HG02610 (cell line): ENCODE measurements at regions not wholly inside any gene's neighbourhood (a gene's known extent, or its start where the extent isn't known, plus 50 kb on each side); places are given as distances from the start of the nearest gene placed in this dataset.

Experiments
- ATAC-seq: cut with Tn5 transposase; IDR thresholded peaks from one replicate; pipeline ENCODE4 v1.9.1; 2021; ENCODE audit warnings: mild to moderate bottlenecking, moderate library complexity; ENCODE audit not compliant: unreplicated experiment

DNA sequence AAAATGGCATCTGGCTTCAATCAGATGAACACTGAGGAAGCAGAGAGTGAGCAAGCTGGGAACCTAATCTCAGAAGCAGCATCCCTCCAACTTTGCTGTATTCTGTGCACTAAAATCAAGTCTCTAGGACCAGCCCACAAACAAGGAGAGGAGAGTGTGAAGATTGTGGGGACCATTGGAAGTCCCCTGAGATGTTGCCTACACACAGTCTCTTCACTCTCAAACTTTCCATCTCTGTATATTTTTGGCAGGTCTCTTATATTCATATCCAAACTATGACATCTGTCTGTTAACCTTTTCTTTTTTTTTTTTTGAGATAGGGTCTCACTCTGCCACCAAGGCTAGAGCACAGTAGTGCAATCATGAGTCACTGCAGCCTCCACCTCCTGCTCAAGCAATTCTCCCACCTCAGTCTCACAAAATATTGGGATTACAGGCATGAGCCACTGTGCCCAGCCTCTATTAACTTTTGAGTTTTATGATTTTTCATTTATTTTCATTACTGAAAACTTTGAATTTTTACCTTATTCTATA is 1096.4 kb downstream of the TBC1D22A start:
- ATAC-seq: no peak

DNA sequence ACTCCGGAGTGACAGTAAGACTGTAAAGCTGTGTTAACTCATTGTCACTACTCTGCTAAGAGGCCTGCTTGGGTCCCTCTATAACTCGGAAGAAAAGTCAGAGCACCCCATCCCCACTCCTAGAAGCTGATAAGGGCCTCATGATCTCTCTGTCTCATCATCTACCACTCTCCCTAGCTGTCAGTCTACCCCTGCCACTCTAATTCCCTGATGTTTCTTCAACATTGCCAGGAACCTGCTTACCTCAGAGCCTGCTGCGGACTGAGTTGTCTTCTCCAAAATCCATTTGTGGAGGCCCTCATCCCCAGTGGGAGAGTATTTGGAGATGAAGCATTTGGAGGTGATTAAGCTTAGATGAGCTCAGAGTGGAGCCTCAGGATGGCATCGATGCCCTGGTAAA is 1092.2 kb downstream of the TBC1D22A start:
- ATAC-seq: no peak

DNA sequence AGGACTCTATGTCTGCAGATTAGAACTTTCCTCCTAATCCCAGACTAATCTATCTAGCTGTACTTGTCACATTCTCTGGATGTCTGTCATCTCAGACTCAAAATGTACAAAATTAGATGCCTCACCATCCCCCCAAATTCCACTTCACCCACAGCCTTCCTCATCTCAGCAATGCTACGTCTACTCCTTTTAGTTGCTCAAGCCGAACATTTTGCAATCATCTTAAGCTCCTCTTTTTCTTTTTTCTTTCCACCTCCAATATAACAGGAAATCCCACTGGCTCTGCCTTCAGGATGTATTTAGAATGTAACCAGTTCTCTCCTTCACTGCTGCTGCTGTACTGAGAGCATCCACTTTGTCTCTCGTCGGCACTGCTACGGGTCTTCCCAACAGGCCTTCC is 1091.8 kb downstream of the TBC1D22A start:
- ATAC-seq: no peak

DNA sequence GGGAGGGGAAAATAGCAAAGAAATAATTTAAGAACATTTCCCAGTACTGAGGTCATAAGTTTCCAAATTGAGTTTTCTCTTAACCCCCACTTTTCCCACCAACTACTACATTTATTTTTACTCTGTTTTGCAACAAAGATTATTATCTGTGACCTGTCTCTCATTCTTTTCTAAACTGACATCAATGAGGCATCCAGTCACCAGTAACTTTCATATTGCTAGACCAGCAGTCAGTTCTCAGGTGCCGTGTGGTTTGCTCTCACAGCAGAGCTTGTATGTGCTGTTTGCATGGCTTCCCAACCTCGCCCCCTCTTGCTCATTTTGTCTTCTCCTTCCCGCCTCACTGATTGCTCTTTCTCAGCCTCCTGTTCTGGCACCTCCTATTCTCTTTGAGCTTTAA is 1091.3 kb downstream of the TBC1D22A start:
- ATAC-seq: no peak

- no peak for ATAC-seq
Measured at GRCh38 chr22:47851586-47851985, 1089.1 kb downstream of the TBC1D22A start.

- ATAC-seq: no peak
Measured at GRCh38 chr22:47850644-47851151, 1088.2 kb downstream of the TBC1D22A start.

DNA sequence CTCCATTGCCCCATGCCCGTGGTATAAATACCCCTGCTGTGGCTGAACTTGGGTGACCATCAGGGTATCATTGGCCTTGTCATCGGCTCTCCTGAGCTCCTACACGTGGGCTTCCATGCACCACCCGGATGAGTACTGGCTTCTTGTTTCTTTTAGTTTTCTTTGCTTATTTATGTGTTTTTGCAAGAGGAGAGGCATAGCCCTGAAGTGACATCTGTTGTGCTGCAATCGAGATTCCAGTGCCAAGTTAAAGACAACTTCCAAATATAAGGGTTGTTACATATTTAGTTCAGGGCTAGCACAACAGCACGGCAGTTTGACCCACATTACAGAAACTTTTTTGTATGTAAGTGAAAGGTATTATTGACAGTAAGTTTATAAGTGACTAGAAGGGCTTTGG is 1087.1 kb downstream of the TBC1D22A start:
- no peak for ATAC-seq

DNA sequence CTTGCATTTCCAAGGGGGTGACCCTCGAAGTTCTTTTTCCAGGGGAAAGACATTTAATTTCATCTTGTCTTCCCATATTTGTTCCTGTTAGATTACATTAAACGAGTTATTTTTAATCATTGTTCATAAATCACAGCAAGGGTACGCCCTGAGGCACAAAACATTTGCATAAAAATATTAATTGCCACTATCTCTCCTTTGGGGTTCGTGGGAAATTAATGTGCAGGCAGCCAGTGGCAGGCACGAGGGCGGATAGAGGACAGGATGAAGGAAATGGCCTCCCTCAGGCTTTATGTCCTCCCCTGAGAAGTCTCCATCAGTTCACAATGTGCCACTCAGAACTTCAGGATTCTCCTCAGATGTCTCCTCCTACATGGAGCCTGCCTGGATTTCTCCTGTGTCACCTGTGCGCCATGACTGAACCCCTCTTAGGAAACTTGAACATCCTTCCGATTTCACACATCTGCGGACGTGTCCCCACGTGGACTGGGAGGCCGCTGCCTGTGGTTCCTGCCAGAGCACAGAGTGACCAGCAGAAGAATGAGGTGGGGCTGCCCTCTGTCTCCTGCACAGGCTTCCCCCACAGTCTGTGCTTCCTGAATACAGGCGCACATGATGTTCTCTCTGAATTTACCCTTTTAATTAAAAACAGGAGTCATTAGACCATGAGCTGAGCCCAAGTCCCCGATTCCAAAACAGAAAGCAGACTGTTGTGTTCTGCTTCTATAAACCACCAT is 1085.9 kb downstream of the TBC1D22A start:
- ATAC-seq: no peak

- ATAC-seq: no peak
Measured at GRCh38 chr22:47847131-47847890, 1084.9 kb downstream of the TBC1D22A start.

- no peak for ATAC-seq
Measured at GRCh38 chr22:47846206-47846605, 1083.8 kb downstream of the TBC1D22A start.

DNA sequence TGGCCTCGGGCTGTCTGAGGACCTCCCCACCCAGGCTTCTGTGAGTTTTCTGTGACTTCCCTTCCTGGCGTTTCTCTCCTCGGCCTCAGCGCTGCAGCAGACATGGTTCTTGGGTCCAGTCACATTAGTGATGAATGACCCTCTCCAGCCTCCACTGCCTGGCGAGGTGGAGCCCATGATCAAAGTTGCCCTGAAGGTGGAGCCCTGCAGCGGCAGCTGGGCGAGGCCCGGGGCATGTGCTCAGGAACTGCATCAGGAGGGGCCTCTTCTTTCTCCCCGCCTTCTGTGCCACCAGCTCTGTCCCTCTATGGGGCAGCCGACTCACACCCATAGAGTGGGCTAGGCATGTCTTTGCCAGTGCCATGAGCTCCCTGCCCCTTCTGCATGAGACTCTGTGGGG is 1079.7 kb downstream of the TBC1D22A start:
- no peak for ATAC-seq

DNA sequence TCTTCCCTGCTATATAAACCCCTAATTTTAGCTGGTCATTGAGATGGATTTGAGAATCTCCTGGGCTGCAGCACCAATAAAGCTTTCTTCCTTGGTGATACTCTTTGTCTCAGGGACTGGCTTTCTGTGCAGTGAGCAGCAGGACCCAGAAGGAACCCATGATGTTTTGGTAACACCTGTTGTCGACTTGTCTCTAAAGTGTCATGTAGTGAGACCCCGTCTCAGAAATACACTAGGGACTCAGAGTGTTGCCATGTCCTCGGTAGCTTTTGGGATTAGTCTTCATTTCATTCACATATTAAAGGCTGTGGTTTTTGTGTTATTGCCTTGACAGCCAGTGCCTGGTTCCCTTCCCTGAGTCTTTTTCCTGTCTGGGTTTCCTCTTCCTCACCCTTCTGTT is 1078.7 kb downstream of the TBC1D22A start:
- ATAC-seq: no peak

DNA sequence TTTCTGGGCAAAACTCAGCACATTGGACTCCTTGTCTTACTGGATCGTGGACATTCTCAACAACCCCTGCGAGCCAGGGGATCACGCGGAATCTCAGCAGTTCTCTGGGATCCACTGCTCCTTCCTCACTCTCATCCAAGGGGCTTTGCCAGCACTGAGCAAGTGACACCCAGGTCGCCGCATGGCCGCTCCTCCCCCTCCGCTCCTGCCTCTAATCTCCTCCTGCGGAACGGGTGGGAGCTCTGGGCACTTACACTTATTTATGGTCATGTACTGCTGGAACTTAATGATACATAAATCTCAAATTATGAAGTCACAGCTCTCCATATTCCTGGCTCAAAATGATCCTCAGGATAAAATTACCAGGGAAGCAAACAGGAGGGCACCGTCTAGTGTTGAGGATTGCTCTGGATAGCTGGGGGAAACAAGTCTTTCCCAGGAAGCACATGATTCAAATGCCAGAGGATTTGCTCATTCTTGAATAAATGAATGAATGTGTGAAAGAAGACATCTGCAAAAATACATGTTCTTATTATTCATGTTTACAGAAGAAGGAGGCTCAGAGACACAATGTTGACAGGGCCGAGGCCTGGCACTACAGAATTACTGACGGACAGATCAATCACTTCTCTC is 1077.3 kb downstream of the TBC1D22A start:
- no peak for ATAC-seq

- ATAC-seq: no peak
Measured at GRCh38 chr22:47837703-47838102, 1075.3 kb downstream of the TBC1D22A start.

GRCh38 chr22:47836957-47837356 is 1074.5 kb downstream of the TBC1D22A start:
- no peak for ATAC-seq

GRCh38 chr22:47835726-47836125 is 1073.3 kb downstream of the TBC1D22A start:
- no peak for ATAC-seq

GRCh38 chr22:47826016-47826415 is 1063.6 kb downstream of the TBC1D22A start:
- ATAC-seq: no peak

GRCh38 chr22:47822422-47822821 is 1060.0 kb downstream of the TBC1D22A start:
- no peak for ATAC-seq

DNA sequence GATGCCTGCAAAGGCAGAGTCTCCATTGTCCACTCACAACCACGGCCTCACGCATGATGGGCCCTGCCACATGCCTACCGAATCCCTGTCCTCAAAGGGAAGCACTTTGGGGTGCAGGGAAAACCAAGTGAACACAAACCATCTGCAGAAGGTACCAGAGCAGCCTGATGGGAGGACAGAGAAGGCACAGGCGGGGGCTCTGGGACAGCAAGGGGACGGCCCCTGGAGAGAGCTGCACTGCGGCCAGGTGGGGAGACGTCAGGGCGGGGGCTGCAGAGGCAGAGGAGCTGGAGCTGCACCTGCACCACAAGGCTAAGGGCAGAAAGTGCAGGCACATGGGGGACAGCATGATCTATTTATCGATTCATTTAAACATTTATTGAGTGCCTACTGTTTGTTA is 1056.0 kb downstream of the TBC1D22A start:
- no peak for ATAC-seq

- ATAC-seq: no peak
Measured at GRCh38 chr22:47817380-47817779, 1054.9 kb downstream of the TBC1D22A start.

DNA sequence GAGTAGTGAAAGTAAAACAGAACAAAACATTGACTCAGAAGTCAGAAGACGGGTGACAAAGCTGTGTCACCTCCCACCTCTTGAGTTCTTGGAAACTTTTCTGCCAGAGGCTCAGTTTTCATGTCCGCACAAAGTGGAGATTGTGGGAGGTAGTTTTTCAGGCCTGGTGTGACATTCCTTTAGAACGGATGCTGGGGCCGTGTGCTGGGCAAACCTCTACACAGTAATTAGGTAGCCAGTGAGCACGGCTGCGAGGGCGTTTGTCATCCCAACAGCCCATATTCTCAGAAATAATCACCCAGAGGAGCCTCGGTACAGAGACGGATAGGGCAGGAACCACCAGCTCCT is 1054.4 kb downstream of the TBC1D22A start:
- ATAC-seq: no peak
